ENCODE measurements at regions not wholly inside any gene's neighbourhood (a gene's known extent, or its start where the extent isn't known, plus 50 kb on each side); places are given as distances from the start of the nearest gene placed in this dataset.
"Not testable (repeated sequence)": the region's sequence is repeated elsewhere in the genome, so short reads cannot be mapped to it uniquely, and the experiment has no call there.

DNA sequence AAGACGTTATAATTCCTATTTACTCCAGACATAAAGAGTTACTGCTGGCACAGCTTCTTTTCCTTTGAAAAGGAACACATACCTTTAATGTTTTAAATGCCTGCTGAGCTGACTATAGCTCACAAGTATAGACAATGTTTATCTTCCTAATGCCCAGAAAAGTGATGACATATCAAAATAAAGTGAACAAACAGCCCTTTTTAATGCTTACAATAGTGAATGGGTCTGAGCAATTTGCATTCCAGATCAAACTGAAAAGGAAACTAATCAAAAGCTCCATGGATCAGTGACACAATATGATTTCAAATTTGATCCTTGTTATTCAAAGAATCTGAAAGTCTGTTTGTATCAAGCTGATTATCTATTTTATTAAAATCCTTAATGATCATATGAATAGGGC lies 233.6 kb upstream of the SEMA3E start:
- peak in 1 of 51 donors; percentile 15 for DNase-seq

DNA sequence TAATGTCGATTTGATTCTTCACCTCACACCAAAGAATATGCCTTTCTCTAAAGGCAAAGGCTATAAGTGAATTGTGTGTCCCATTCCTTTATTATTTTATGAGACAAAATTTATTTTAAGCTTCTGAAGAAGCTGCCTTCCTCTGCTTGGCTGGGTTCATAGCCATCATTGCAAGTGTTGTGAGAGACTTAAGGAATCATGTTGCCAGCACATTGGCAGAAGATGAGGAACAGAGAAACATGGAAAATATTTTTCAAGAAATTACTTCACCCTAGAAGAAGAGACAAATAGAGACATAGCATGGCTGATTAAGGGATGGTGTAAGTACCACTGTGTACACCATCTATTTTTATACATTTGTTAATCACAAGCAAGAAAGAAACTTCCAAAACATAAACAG lies 230.1 kb upstream of the SEMA3E start:
- DNase-seq = no peak

DNA sequence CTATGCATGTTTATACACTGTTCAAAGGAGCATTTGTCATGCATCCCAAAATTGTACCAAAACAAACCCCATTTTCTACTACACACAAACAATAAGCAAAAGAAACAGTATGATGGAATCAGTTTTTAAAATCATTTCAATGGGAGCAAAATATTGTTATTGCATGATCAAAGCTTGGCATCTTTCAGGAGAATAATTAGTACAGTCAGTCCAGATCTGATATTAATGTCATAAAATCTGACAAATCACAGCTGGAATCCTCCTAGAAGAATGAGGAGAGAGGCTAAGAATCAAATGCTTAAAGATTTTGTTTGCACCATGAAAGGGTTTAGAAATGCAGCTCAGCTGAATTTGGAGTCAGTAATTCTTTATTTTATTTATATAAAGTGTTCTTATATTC lies 229.7 kb upstream of the SEMA3E start:
- DNase-seq = no peak

GRCh38 chr7:83876593-83876992 lies 227.7 kb upstream of the SEMA3E start:
- DNase-seq = no peak

GRCh38 chr7:83873459-83873858 lies 224.5 kb upstream of the SEMA3E start:
- DNase-seq = no peak

GRCh38 chr7:83872501-83872900 lies 223.6 kb upstream of the SEMA3E start:
- no peak for DNase-seq

- no peak for DNase-seq
These were observed 221.6 kb upstream of the SEMA3E start for GRCh38 chr7:83870515-83870914.

DNA sequence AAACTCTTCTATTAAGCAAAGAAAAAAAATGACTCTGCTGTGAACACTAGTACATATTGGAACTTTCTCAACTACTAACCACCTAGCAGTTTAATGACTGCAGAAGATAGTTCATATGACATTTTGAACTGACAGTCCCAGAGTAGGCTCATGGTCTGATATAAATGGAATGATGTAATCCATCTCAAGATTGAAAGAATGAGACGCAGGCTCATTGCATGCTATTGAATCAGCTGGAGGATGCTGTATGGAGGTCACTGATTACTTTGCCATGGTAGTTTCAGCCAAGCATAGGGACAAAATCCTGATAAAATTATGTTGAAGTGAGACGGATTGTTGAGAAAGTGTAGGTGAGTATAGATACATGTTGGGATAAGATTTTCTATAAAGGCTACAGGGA lies 217.6 kb upstream of the SEMA3E start:
- DNase-seq = no peak

DNA sequence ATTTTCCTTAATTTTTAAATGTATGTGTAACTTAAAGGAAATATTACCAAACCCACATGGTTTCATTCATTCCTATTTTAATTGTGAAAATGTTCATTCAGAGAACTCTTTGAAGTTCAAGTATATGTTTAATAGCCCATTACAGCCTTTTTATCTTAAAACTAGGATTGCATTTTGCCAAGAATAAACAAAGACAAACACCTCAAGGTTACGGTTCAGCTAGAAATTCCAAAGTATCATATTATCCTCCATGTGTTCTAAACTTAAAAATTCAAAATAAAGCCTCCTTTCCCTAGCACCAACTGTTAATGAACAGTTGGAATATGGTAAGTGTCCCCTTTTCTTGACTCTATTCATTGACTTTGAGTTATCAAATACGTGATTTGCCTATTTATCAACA lies 215.6 kb upstream of the SEMA3E start:
- DNase-seq = no peak

DNA sequence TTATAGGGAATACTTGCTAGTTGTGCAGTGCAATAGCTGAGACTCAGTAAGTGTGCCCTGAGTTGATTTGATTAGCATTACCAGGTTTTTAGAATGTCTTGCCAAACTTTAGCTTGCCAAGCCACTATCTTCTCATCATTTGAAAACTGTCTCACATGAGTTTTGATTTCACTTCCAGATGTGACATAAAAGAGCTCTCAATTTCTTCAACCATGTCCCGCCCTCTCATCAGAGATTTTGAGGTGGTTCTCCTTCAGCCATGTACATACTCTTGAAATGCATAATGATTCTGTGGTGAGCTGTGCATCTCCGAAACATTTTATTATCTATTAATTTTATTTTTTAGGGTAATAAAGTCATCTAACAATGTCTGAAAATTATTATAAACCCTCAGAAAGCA lies 215.0 kb upstream of the SEMA3E start:
- DNase-seq = no peak

GRCh38 chr7:83861876-83862275 lies 212.9 kb upstream of the SEMA3E start:
- DNase-seq = no peak

DNA sequence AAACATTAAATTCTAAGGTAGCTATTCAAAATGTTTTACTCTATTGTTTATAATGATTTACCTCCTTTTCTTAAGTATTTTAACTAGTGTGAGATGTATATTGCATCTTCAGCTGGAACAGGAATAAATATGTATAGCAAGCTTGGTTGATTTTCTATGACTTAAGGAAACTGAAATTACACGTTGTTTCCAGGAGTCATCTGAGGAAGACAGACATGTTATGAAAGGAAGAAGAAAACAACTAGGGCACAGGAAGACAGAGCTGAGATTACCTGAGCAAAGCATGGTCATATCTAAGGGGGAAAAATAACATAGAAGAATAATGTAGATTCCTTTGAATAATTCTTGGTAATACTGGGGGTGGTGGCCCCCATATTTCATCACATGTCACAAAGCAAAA lies 210.9 kb upstream of the SEMA3E start:
- no peak for DNase-seq

GRCh38 chr7:83857691-83858090 lies 208.8 kb upstream of the SEMA3E start:
- no peak for DNase-seq

DNA sequence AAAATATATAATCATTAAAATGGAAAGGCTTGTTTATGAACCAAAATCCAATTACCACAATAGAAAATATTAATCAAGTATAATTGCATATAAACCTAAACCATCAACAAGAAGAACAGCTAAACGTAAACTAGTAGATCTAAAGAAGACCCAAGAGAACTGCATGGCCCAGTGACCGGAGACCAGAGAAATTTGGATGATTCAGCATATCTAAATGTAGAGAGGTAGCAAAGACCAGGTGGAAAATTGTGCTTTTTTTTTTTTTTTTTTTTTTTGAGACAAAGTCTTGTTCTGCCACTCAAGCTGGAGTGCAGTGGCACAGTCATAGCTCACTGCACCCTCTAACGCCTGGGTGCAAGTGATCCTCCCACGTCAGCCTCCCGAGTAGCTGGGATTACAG lies 207.2 kb upstream of the SEMA3E start:
- DNase-seq = no peak

DNA sequence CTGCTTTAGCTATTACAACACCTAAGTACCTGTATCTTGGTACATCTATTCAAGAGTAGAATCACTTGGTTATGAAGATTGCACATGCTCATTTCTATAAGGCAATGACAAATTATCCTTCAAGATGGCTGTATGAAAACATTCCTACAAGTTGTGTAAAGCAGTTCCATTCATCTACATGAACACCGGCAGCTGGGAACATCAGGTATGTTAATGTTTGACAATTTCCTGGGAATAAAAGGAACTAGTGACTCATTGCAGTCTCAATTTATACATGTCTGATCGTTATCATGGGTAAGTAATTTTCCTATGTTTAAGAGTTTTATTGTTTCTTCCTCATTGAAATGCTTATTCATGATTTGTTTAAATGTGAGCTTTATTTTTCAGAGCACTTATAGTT lies 203.2 kb upstream of the SEMA3E start:
- DNase-seq = no peak

- DNase-seq = no peak
These were observed 202.6 kb upstream of the SEMA3E start for GRCh38 chr7:83851551-83851950.

GRCh38 chr7:83850941-83851340 lies 202.0 kb upstream of the SEMA3E start:
- DNase-seq = no peak

GRCh38 chr7:83850125-83850524 lies 201.2 kb upstream of the SEMA3E start:
- DNase-seq = peak in 7 of 51 donors; percentile 1 to 43 (median 5)

GRCh38 chr7:83849131-83849530 lies 200.2 kb upstream of the SEMA3E start:
- no peak for DNase-seq

GRCh38 chr7:83842894-83843293 lies 194.0 kb upstream of the SEMA3E start:
- DNase-seq = no peak

DNA sequence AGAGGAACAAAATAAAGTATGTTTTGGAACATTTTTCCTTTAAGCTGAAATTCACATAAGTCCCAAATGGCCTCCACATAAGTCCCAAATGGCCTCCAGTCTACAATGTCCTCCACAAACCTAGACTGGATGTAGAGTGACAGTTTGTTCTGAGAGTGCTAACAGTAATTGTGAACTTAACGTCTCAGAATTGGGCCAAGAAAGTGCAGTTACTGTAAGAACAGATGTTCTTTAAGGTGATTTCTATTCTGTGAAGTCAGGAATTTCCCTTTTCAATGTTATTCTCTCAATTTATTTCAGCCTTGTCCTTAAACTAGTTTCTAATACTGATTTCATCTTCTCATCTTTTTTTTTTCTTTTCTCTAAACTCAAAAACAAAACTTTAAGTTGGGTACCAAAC lies 188.7 kb upstream of the SEMA3E start:
- DNase-seq = no peak

DNA sequence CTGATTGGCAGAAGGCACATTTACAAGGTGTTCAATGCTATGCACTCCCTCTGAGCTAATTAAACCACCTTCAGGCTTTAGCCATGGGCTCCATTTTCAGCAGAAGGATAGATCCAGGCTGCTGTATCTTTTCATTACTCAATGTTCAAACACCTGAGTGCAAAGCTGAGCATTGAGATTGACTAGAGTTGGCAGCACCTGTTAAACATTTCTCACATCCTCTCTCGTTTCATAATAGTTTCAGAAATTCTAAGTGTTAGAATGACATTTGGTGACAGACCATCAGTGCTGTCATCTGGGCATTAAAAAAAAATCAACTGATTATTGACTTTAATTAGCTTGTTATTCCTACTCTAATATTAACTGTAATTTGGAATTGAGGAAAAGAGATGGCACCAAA lies 187.1 kb upstream of the SEMA3E start:
- DNase-seq = no peak

- no peak for DNase-seq
These were observed 186.5 kb upstream of the SEMA3E start for GRCh38 chr7:83835424-83835823.

GRCh38 chr7:83833721-83834120 lies 184.8 kb upstream of the SEMA3E start:
- not testable (repeated sequence) for DNase-seq

DNA sequence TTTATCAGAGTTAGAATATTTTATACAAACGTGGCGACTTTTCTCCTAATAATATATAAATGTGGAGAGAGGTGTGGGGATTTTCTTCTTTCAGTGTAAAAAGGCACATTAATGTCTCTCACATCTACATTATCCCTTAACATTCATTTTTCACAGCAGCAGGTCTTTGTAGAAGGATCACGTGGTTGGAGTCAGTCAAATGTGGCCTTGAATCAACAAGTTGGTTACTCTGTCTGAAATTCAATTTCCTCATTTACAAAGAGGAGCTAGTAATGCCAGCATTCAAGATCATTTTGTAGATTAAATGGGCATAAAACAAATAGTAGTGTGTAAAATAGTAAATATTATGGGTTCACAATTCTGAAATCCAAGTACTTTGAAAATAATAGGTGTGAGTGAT lies 183.1 kb upstream of the SEMA3E start:
- no peak for DNase-seq
